GM12873 (cell line): ENCODE measurements at regions not wholly inside any gene's neighbourhood (a gene's known extent, or its start where the extent isn't known, plus 50 kb on each side); places are given as distances from the start of the nearest gene placed in this dataset.

Experiments
- TF ChIP-seq, protein P1 (sequence below): IDR thresholded peaks from 2 replicates; pipeline ENCODE4 v1.5.1; 2012; ENCODE audit warnings: low read depth, mild to moderate bottlenecking, moderate library complexity, low read length, control low read depth; ENCODE audit not compliant: insufficient read depth; ENCODE audit errors: missing control alignments

DNA sequence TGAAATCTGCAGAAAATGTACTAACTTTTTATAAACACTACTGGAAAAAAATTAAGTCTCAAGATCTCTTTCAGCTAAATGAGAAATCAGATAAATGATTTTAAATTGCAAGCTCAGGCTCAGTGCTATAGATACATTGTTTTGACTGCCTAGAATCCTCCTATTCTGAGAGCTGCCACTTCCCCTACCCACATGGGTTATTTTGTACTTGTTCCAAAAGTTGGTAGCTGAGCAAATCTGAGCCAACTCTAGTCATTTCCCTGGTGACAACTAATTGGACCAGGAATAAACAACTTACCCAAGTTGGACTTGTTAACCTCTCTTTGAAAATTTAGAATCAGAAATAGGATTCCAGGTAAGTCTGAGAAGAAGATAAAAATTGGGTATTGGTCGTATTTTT is 202.1 kb downstream of the MBL2 start:
- TF ChIP-seq, protein P1, sequence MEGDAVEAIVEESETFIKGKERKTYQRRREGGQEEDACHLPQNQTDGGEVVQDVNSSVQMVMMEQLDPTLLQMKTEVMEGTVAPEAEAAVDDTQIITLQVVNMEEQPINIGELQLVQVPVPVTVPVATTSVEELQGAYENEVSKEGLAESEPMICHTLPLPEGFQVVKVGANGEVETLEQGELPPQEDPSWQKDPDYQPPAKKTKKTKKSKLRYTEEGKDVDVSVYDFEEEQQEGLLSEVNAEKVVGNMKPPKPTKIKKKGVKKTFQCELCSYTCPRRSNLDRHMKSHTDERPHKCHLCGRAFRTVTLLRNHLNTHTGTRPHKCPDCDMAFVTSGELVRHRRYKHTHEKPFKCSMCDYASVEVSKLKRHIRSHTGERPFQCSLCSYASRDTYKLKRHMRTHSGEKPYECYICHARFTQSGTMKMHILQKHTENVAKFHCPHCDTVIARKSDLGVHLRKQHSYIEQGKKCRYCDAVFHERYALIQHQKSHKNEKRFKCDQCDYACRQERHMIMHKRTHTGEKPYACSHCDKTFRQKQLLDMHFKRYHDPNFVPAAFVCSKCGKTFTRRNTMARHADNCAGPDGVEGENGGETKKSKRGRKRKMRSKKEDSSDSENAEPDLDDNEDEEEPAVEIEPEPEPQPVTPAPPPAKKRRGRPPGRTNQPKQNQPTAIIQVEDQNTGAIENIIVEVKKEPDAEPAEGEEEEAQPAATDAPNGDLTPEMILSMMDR = no peak

DNA sequence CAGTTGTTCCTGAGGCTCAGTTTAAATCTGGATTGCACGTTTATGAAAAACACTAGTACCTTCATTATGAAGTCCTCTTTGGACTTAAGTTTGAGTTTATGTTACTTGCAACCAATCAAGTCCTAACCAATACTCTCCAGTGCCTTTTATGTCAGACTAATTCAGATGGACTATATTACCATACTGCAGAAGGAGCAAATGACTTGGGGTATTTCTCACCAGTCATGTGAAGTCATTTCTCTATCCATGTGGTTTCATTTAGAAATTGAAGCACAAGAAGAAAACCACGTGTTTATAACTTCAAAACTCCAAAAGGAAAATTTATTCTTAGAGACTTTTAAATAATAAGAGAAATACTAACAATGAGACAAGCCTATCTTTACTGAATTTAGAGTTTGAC is 201.6 kb downstream of the MBL2 start:
- TF ChIP-seq, protein P1 = no peak

DNA sequence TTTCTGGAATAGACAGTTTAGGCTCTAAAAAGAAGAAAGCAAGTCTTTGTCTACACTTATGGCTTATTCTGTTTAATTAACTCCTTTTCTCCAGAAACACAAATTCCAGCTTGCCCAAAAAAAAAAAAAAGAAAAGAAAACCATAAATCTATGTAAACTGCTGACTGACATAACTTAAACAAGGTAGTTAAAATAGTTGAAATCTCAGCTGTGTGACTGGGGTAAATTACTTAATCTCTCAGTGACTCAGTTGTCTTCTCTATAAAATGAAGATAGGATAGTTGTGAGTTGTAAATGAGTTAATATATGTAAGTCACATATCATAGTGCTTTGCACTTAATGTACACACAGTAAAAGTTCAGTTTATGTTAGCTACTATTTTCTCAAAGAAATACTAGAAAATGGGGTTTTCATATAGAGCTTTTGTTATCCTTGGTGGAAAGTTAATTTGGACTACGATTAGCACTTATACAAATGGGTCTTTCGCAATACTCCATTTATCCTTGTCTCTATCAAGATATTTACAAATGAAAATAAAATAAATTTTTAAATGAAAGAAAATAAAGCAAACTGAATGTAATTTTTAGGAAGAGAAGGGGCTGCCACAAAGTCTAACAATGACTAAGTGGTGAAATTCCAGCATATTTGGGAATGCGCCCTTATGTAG is 200.9 kb downstream of the MBL2 start:
- TF ChIP-seq, protein P1 = no peak

DNA sequence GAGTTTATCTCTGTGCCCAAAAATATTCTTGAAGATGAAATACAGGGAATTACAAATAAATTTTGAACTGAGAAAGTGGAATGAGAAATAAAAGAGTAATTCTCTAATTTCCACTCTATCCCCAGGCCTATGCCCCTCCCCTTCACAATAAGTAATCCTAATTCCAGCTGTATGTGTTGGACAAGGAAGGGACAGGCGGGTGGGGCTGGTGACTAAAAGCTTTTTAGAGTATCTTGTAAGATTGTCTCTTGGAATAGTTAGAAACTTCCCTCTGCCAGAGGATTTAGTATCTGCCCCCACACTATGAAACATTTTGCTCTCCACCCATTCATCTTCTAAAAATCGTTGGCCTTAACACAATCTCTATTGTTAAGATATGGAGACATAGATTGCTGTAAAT is 199.2 kb downstream of the MBL2 start:
- TF ChIP-seq, protein P1 = no peak

DNA sequence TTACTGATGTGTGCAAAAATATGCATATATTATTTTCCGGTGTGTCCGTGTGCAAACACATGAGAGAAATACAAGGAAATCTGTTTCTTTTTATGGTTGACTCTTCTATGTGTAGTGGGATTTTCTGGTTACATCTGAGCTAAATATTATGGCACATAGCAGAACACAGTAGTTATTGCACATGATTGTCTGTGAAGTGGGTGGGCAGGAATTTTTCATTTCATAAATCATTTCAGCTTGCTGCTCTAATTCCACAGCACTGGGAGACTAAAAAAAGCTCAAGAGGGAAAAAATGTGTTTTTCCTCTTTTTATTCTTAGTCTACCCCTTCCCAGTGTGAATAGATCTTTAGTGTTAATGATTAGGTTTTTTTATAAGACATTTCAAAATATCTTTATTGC is 197.9 kb downstream of the MBL2 start:
- TF ChIP-seq, protein P1 = no peak

DNA sequence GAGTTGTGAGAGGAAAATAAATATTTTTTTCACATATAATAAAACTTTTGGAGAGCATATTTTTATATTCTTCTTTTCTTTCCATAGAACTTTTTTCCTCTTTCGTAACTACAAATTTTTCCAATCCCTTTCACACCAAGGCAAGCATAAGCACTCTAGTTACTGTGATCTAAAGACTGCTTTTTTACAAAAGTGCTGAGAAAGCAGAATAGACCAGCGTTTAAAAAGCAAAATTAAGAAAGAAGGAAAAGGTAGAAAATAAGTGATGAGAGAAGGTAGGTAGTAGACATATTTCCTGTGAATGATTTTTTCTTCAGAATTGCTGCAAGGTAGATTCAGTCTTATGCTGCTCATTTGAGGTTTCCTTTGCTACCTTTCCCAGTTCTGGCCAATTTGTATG is 195.5 kb downstream of the MBL2 start:
- TF ChIP-seq, protein P1 = no peak

DNA sequence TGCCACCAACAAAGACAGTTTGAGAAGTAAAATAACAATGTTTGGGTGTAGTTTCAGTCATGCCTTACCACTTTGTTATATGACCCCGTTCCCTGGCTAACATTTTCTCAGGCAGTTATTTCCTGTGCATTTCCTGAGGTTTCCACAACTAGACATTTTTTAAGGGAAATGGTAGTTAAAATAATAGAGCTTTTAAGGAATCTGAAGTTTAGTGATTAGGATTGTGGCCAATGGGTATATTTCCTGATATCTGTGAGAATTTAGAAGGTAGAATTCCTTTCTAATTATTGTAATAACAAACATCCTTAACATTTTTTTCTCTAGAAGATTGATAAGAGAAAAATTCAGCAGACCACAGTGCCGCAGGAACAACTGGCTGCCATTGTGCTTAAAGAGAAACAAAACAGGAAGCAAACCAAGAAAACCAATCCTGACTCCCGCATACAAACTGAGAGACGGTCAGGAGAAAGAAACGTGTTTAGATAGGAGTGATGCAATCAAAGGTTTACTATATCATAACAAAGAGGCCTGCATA is 193.6 kb downstream of the MBL2 start:
- TF ChIP-seq, protein P1 = no peak

DNA sequence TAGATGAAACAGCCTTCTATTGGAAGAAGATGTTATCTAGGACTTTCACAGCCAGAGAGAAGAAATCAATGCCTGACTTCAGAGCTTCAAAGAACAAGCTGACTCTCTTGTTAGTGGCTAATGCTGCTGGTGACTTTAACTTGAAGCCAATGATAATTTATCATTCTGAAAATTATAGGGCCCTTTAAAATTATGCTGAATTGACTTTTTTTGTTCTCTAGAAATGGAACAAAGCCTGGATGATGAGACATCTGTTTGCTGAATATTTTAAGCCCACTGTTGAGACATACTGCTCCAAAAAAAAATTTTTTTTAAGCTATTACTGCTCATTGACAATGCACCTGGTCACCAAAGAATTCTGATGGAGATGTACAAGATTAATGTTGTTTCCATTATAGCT is 189.2 kb downstream of the MBL2 start:
- TF ChIP-seq, protein P1 = no peak
